ENCODE measurements at regions not wholly inside any gene's neighbourhood (a gene's known extent, or its start where the extent isn't known, plus 50 kb on each side); places are given as distances from the start of the nearest gene placed in this dataset.
A peak's percentile ranks its signal among the peaks of the same experiment; 100 is the strongest.

GRCh38 chr13:95447814-95448213 lies 104.7 kb upstream of the CLDN10 start:
- no peak for DNase-seq (ENCODE audit: low read depth)

GRCh38 chr13:95451656-95452055 lies 100.9 kb upstream of the CLDN10 start:
- DNase-seq (ENCODE audit: low read depth), result no peak

- no peak for DNase-seq (ENCODE audit: low read depth)
Measured at GRCh38 chr13:95452375-95452774, 100.1 kb upstream of the CLDN10 start.

- no peak for DNase-seq (ENCODE audit: low read depth)
Measured at GRCh38 chr13:95455782-95456181, 96.7 kb upstream of the CLDN10 start.

GRCh38 chr13:95456815-95457214 lies 95.7 kb upstream of the CLDN10 start:
- no peak for DNase-seq (ENCODE audit: low read depth)

- no peak for DNase-seq (ENCODE audit: low read depth)
Measured at GRCh38 chr13:95457294-95457693, 95.2 kb upstream of the CLDN10 start.

GRCh38 chr13:95462801-95463200 lies 89.7 kb upstream of the CLDN10 start:
- DNase-seq (ENCODE audit: low read depth), result no peak

GRCh38 chr13:95463531-95463930 lies 89.0 kb upstream of the CLDN10 start:
- DNase-seq (ENCODE audit: low read depth), result peak; percentile 19

GRCh38 chr13:95470574-95471366 lies 81.8 kb upstream of the CLDN10 start:
- DNase-seq (ENCODE audit: low read depth), result peak; percentile 40

- DNase-seq (ENCODE audit: low read depth), result no peak
Measured at GRCh38 chr13:95471960-95472359, 80.6 kb upstream of the CLDN10 start.

GRCh38 chr13:95474992-95475391 lies 77.5 kb upstream of the CLDN10 start:
- DNase-seq (ENCODE audit: low read depth), result no peak

GRCh38 chr13:95477187-95477586 lies 75.3 kb upstream of the CLDN10 start:
- DNase-seq (ENCODE audit: low read depth), result no peak

GRCh38 chr13:95479731-95480130 lies 72.8 kb upstream of the CLDN10 start:
- DNase-seq (ENCODE audit: low read depth), result no peak

- no peak for DNase-seq (ENCODE audit: low read depth)
Measured at GRCh38 chr13:95480131-95480545, 72.4 kb upstream of the CLDN10 start.

- DNase-seq (ENCODE audit: low read depth), result peak; percentile 36
Measured at GRCh38 chr13:95480791-95481780, 71.4 kb upstream of the CLDN10 start.

GRCh38 chr13:95484052-95484451 lies 68.5 kb upstream of the CLDN10 start:
- DNase-seq (ENCODE audit: low read depth), result no peak

- peak; percentile 34 for DNase-seq (ENCODE audit: low read depth)
Measured at GRCh38 chr13:95485045-95485517, 67.4 kb upstream of the CLDN10 start.

GRCh38 chr13:95485518-95486144 lies 66.9 kb upstream of the CLDN10 start:
- no peak for DNase-seq (ENCODE audit: low read depth)

- DNase-seq (ENCODE audit: low read depth), result no peak
Measured at GRCh38 chr13:95492044-95492801, 60.3 kb upstream of the CLDN10 start.

- peak; percentile 81 for DNase-seq (ENCODE audit: low read depth)
Measured at GRCh38 chr13:95494082-95494681, 58.3 kb upstream of the CLDN10 start.

Measured in myocyte (in vitro differentiated cells).